Limb (tissue), 2 donors: ENCODE measurements at regions not wholly inside any gene's neighbourhood (a gene's known extent, or its start where the extent isn't known, plus 50 kb on each side); places are given as distances from the start of the nearest gene placed in this dataset.

Experiments
- DNase-seq, 2 donors: peaks; one replicate each; pipeline ENCODE4 v3.0.0-alpha.2; 2016; ENCODE audit errors: extremely low spot score in 2 of 2

- DNase-seq = no peak
Observed at GRCh38 chr5:175052351-175052750, 328.0 kb downstream of the MSX2 start.

- no peak for DNase-seq
Observed at GRCh38 chr5:175047048-175047447, 322.7 kb downstream of the MSX2 start.

- DNase-seq = no peak
Observed at GRCh38 chr5:175045820-175046219, 321.4 kb downstream of the MSX2 start.

- no peak for DNase-seq
Observed at GRCh38 chr5:175037820-175038219, 313.4 kb downstream of the MSX2 start.

- DNase-seq = no peak
Observed at GRCh38 chr5:175035882-175036533, 311.6 kb downstream of the MSX2 start.

- no peak for DNase-seq
Observed at GRCh38 chr5:175034924-175035323, 310.5 kb downstream of the MSX2 start.

GRCh38 chr5:175032741-175033151, 308.4 kb downstream of the MSX2 start:
- DNase-seq = no peak

GRCh38 chr5:175032013-175032412, 307.6 kb downstream of the MSX2 start:
- DNase-seq = no peak

- no peak for DNase-seq
Observed at GRCh38 chr5:175027390-175027789, 303.0 kb downstream of the MSX2 start.

GRCh38 chr5:175025077-175025476, 300.7 kb downstream of the MSX2 start:
- no peak for DNase-seq

GRCh38 chr5:175021841-175022625, 297.7 kb downstream of the MSX2 start:
- DNase-seq = no peak

GRCh38 chr5:175021321-175021720, 296.9 kb downstream of the MSX2 start:
- no peak for DNase-seq

- DNase-seq = no peak
Observed at GRCh38 chr5:175015028-175015685, 290.8 kb downstream of the MSX2 start.

- DNase-seq = no peak
Observed at GRCh38 chr5:175013251-175013650, 288.9 kb downstream of the MSX2 start.

- DNase-seq = no peak
Observed at GRCh38 chr5:175012267-175012666, 287.9 kb downstream of the MSX2 start.

GRCh38 chr5:175003531-175003930, 279.1 kb downstream of the MSX2 start:
- DNase-seq = no peak

- no peak for DNase-seq
Observed at GRCh38 chr5:175001876-175002645, 277.7 kb downstream of the MSX2 start.

GRCh38 chr5:175001311-175001710, 276.9 kb downstream of the MSX2 start:
- DNase-seq = no peak

- no peak for DNase-seq
Observed at GRCh38 chr5:174999581-174999980, 275.2 kb downstream of the MSX2 start.

- no peak for DNase-seq
Observed at GRCh38 chr5:174998131-174998730, 273.8 kb downstream of the MSX2 start.

GRCh38 chr5:174997688-174998087, 273.3 kb downstream of the MSX2 start:
- no peak for DNase-seq
